Smooth muscle cell (in vitro differentiated cells): ENCODE measurements at regions not wholly inside any gene's neighbourhood (a gene's known extent, or its start where the extent isn't known, plus 50 kb on each side); places are given as distances from the start of the nearest gene placed in this dataset. TPM values are rescaled to one million over a fixed set of nuclear protein-coding genes. Genes with fewer than 3 reads are reported as not detected.

ENCODE experiments used
- DNase-seq: peaks from one replicate; lab custom pipeline; 2025; ENCODE audit not compliant: unreplicated experiment; lab: John Stamatoyannopoulos, UW
- H2AFZ ChIP-seq: fragments of 200-600 bp; sonication (generic); 2 replicates; pipeline ENCODE4 v1.6.0; 2016; ENCODE audit warnings: antibody characterized with exemption, low read depth, mild to moderate bottlenecking
- H3F3A ChIP-seq: fragments of 200-600 bp; sonication (generic); 2 replicates; pipeline ENCODE4 v1.6.0; 2017; ENCODE audit warnings: antibody characterized with exemption, low read depth
- H3K27ac ChIP-seq: fragments of 200-600 bp; sonication (generic); 2 replicates; pipeline ENCODE4 v1.5.1; 2016; ENCODE audit warnings: low read depth, mild to moderate bottlenecking
- H3K27me3 ChIP-seq: fragments of 200-600 bp; sonication (generic); 2 replicates; pipeline ENCODE4 v1.6.1; 2016; ENCODE audit warnings: low read depth, mild to moderate bottlenecking
- H3K36me3 ChIP-seq: fragments of 200-600 bp; sonication (generic); 2 replicates; pipeline ENCODE4 v1.5.1; 2016; ENCODE audit warnings: low read depth
- H3K4me1 ChIP-seq: fragments of 200-600 bp; sonication (generic); 2 replicates; pipeline ENCODE4 v1.5.1; 2016; ENCODE audit warnings: low read depth
- H3K4me2 ChIP-seq: fragments of 200-600 bp; sonication (generic); 2 replicates; pipeline ENCODE4 v1.6.0; 2016; ENCODE audit warnings: mild to moderate bottlenecking
- H3K4me3 ChIP-seq: fragments of 200-600 bp; sonication (generic); 2 replicates; pipeline ENCODE4 v1.5.1; 2016; ENCODE audit warnings: mild to moderate bottlenecking
- H3K79me2 ChIP-seq: fragments of 200-600 bp; sonication (generic); 2 replicates; pipeline ENCODE4 v1.6.0; 2016; ENCODE audit warnings: low read depth, mild to moderate bottlenecking
- H3K9ac ChIP-seq: fragments of 200-600 bp; sonication (generic); 2 replicates; pipeline ENCODE4 v1.6.0; 2016; ENCODE audit warnings: low read depth
- H3K9me3 ChIP-seq: fragments of 200-600 bp; sonication (generic); replicated peaks from 2 replicates; pipeline ENCODE4 v1.5.1; 2016; ENCODE audit warnings: low read depth
- H4K20me1 ChIP-seq: fragments of 200-600 bp; sonication (generic); 2 replicates; pipeline ENCODE4 v1.6.0; 2016; ENCODE audit warnings: low read depth
- CTCF ChIP-seq: fragments of 200-600 bp; sonication (generic); IDR thresholded peaks from 2 replicates; pipeline ENCODE4 v1.5.1; 2017; ENCODE audit warnings: borderline replicate concordance, mild to moderate bottlenecking, antibody characterized with exemption; ENCODE audit not compliant: insufficient read depth, poor library complexity, severe bottlenecking
- WGBS: methylation state at CpG from one replicate; pipeline ENCODE4 v1.1.7; 2016; ENCODE audit warnings: low lambda C conversion rate; 5-methylcytosine and 5-hydroxymethylcytosine counted together
- microRNA-seq: library from miRNA; unstranded; fragments of <30 nt; microRNA quantifications from one replicate; pipeline ENCODE4, GENCODE V29; 2016; ENCODE audit warnings: borderline number of aligned reads
- small RNA-seq: library from RNA; depleted of rRNA; stranded (forward); fragments of <200 nt; gene quantifications from one replicate; pipeline ENCODE3, GENCODE V24; 2014

- H3K4me1 ChIP-seq = no peaks in the 10 kb centered on the region
- no peak overlapping the region for H3K27ac ChIP-seq
- peaks cover 21% of the 10 kb centered on the region for H3K27me3 ChIP-seq
- H3F3A ChIP-seq = no peaks in the 10 kb centered on the region
- no peaks in the 10 kb centered on the region for H4K20me1 ChIP-seq
- no peak for TF ChIP-seq CTCF
- no peaks in the 10 kb centered on the region for H3K36me3 ChIP-seq
- H2AFZ ChIP-seq = no peak overlapping the region
- no peak overlapping the region for H3K4me2 ChIP-seq
- H3K4me3 ChIP-seq = no peak overlapping the region
- no peaks in the 10 kb centered on the region for H3K79me2 ChIP-seq
- WGBS = 34% methylated on average over 2 of the region's 2 CpGs
- no peak overlapping the region for H3K9ac ChIP-seq
- H3K9me3 ChIP-seq = no peaks in the 10 kb centered on the region
- no peak for DNase-seq
These were observed 55.0 kb upstream of the TOPAZ1 start for GRCh38 chr3:44186712-44187111.

Small RNA genes lying in the stretch of these regions (microRNA-seq; reads per million reads assigned to microRNA genes)
- gene MIR138-1 = 8.8 reads per million, percentile 11 among the genes with 10 or more reads in this experiment

Small RNA genes lying in the stretch of these regions (small RNA-seq; reads per million reads assigned to genes)
- gene MIR138-1 (not detected), gene RNU6-367P (not detected)
